ENCODE measurements at regions not wholly inside any gene's neighbourhood (a gene's known extent, or its start where the extent isn't known, plus 50 kb on each side); places are given as distances from the start of the nearest gene placed in this dataset.
A peak's percentile ranks its signal among the peaks of the same experiment; 100 is the strongest.

DNA sequence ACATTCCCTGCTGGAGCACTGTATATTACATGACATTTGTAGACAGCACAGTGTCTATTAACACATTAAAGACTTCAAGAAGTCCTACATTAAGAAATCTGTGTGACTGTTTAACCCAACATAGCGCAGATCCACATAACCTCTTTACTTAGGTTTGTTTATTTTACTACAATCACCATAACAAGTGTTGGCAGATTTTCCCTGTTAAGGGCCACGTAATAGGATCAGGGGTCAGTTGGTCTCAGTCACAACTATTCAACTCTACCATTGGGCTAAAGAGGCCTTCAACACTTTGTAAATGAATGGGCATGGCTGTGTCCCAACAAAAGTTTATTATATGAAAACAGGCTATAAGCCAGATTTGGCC, 51.3 kb upstream of the ADORA2B start:
- intact Hi-C loops (cut with DNase I) = no loop called here
- DNase-seq = no peak

DNA sequence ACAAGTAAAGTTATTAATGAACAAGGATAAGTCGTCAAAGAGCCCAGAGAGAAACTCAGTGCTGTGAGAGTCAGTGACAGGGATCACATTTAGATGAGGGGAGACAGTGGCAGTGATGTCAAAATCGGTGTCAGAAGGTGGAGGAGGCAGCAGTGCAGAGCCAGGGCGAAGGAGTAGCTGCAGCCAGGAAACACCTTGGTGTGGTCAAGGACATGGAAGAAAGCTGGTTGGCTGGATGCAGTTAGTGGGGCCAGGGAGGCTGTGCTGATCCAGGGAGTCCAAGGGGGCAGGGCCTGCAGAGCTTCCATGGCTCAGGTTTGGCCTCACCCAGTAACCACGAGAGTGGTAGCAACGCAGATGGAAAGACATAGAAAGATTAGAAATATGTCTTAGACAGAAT, 50.7 kb upstream of the ADORA2B start:
- no peak for DNase-seq
- intact Hi-C loops (cut with DNase I) = no loop called here

DNA sequence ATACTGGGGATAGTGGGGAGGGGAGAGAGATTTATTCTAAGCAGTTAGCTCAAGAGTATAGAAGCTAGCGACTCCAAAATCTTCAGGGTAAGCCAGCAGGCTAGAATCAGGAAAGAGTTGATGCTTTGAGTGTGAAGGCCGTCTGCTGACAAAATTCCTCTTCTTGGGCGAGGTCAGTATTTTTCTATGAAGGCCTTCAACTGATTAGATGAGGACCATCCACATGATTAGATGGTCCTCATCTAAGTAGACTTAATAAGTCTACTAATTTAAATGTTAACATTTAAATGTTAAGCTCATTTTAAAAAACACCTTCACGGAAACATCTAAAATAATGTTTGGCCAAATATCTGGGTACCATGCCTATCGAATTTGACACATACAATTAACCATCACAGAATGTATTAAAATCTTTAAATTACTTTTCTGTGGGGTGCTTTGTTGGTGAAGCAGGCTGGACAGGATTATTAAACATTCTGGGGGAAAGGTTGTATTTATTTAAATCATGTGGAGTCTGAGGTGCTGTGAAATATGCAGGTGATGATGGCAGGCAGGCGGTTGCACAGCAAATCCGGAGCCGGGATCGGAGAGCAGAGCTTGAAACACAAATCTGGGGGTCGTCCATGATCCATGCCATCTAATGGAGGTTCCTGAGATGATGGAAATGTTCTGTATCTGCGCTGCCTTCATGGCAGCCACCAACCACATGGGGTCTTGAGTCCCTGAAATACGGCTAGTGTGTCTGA, 49.8 kb upstream of the ADORA2B start:
- DNase-seq = peak in 1 of 10 donors; percentile 21
- intact Hi-C loops (cut with DNase I) = no loop called here

Data from posterior cingulate gyrus (tissue), 11 donors.